ENCODE measurements at regions not wholly inside any gene's neighbourhood (a gene's known extent, or its start where the extent isn't known, plus 50 kb on each side); places are given as distances from the start of the nearest gene placed in this dataset.

- no peaks in the 10 kb centered on the region for H3K36me3 ChIP-seq (ENCODE audit: control insufficient read depth, insufficient read depth, low read length)
- TF ChIP-seq ATF1 (CRISPR knock-in tag; IDR thresholded peaks at IDR 0.05) (no peak), ATF1 (tag; IDR thresholded peaks at IDR 0.05) (no peak), CCNT2 (IDR thresholded peaks at IDR 0.05; ENCODE audit: borderline replicate concordance, extremely low read depth, insufficient read length, low read depth, low read length) (no peak), CCAR2 (IDR thresholded peaks at IDR 0.05; ENCODE audit: low read depth, low read length) (no peak), SAP30 (IDR thresholded peaks at IDR 0.05; ENCODE audit: borderline replicate concordance, insufficient read depth, low read depth, low read length, poor library complexity, severe bottlenecking) (no peak), NFE2 (IDR thresholded peaks at IDR 0.05; ENCODE audit: low read depth) (no peak)
- intact Hi-C loops (cut with micrococcal nuclease), result no loop called here
- peaks cover 25 to 59% of the 10 kb centered on the region in 2 experiments; a peak in 4 of 5 replicates for H3K27me3 ChIP-seq (ENCODE audit: control insufficient read depth in 2 of 2, insufficient read depth in 2 of 2, low read length in 2 of 2)
- BruUV-seq (replicated peaks), result no TSS peak
- WGBS (ENCODE audit: insufficient coverage, low coverage, missing lambda C conversion rate), result 3% methylated on average over 20 of the region's 24 CpGs
- DNase-seq (ENCODE audit: extremely low read depth in 1 of 4, low spot score in 3 of 4) (no peak), ATAC-seq (no peak), FAIRE-seq (no peak)
- ChIA-PET POLR2A (interaction anchor here (0.6 kb wide), 1 partner anchor 17 kb away, joined by 3 read pairs; no protein-coding TSS in a partner anchor), CTCF (ENCODE audit: low intra/inter-chr PET ratio) (interaction anchor here (0.6 kb wide), 1 partner anchor 63 kb away, joined by 3 read pairs; no protein-coding TSS in a partner anchor)
- no peaks in the 10 kb centered on the region for H3K79me2 ChIP-seq (ENCODE audit: control insufficient read depth, insufficient read depth, low read length)
- H3K4me1 ChIP-seq (replicated peaks in 1 of 2; ENCODE audit: control insufficient read depth in 2 of 2, insufficient read depth in 2 of 2, low read length in 2 of 2), result peaks cover 0 to 13% of the 10 kb centered on the region in 2 experiments; a peak in 2 of 5 replicates
- H4K20me1 ChIP-seq (replicated peaks; ENCODE audit: control insufficient read depth, insufficient read depth, low read length), result peaks cover 9% of the 10 kb centered on the region; the same call in 1 of the 2 replicates
- in situ Hi-C loops (cut with MboI), result no loop called here
- H2AFZ ChIP-seq (ENCODE audit: low read depth, low read length), result no peak overlapping the region
- H3K9ac ChIP-seq (ENCODE audit: insufficient read depth in 1 of 2, low read depth in 2 of 2, low read length in 2 of 2), result no peak overlapping the region
- H3K9me3 ChIP-seq (replicated peaks; ENCODE audit: control insufficient read depth, insufficient read depth, low read depth, low read length), result no peaks in the 10 kb centered on the region
- H3K27ac ChIP-seq (ENCODE audit: extremely low read depth, low read depth, low read length), result no peak overlapping the region
- H3K4me2 ChIP-seq (ENCODE audit: insufficient read depth, low read length), result no peak overlapping the region
- no peak overlapping the region for H3K4me3 ChIP-seq
- H3K9me1 ChIP-seq (ENCODE audit: control insufficient read depth, insufficient read depth, low read length), result no peaks in the 10 kb centered on the region
Measured at GRCh38 chr11:70526116-70527045, 128.1 kb downstream of the CTTN start.

Data from K562 (cell line).